Upper lobe of right lung (tissue), 1 donor: ENCODE measurements at regions not wholly inside any gene's neighbourhood (a gene's known extent, or its start where the extent isn't known, plus 50 kb on each side); places are given as distances from the start of the nearest gene placed in this dataset.
A peak's percentile ranks its signal among the peaks of the same experiment; 100 is the strongest.

Source experiments
- ATAC-seq: fragments of 200-7000 bp; cut with Tn5 transposase; one replicate; pipeline ENCODE4 v1.9.1; 2020; ENCODE audit warnings: mild to moderate bottlenecking, moderate library complexity
- DNase-seq: peaks from one replicate; pipeline ENCODE4 v3.0.0-alpha.2; 2020
- H3K27ac ChIP-seq: fragments of 200-600 bp; one replicate; pipeline ENCODE4 v1.8.0; 2022
- H3K27me3 ChIP-seq: fragments of 200-600 bp; one replicate; pipeline ENCODE4 v1.8.0; 2022; ENCODE audit warnings: mild to moderate bottlenecking
- H3K36me3 ChIP-seq: fragments of 200-600 bp; one replicate; pipeline ENCODE4 v1.8.0; 2022
- H3K4me1 ChIP-seq: fragments of 200-600 bp; one replicate; pipeline ENCODE4 v1.8.0; 2022
- H3K4me3 ChIP-seq: fragments of 200-600 bp; one replicate; pipeline ENCODE4 v1.8.0; 2022; ENCODE audit warnings: mild to moderate bottlenecking
- H3K9me3 ChIP-seq: fragments of 200-600 bp; one replicate; pipeline ENCODE4 v1.8.0; 2022
- intact Hi-C: fragments of 100-400 bp; cut with DNase I; formaldehyde crosslinking; loops from one replicate; pipeline ENCODE4 v1.11.0; 2022
- TF ChIP-seq, protein P1 (sequence below): fragments of 200-600 bp; IDR thresholded peaks from one replicate; pipeline ENCODE4 v1.8.0; 2022; ENCODE audit warnings: antibody characterized with exemption
- donor health status: DM: no; HTN: yes; CAD: no; lungs with severe emphysema.

DNA sequence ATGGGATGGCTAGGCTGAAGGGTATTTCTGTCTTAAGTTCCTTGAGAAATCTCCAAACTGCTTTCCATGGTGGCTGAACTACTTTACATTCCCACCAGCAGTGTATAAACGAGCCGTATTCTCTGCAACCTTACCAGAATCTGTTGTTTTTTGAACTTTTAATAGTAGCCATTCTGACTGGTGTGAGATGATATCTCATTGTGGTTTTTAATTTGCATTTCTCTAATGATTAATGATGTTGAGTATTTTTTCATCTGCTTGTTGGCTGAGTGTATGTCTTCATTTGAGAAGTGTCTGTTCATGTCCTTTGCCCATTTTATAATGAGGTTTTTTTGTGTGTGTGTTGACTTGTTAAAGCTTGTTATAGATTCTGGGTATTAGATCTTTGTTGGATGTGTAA, 226.8 kb upstream of the IGFBP3 start:
- no peaks in the 10 kb centered on the region for H3K36me3 ChIP-seq
- H3K27ac ChIP-seq = no peak overlapping the region
- no peak for DNase-seq
- H3K4me1 ChIP-seq = no peaks in the 10 kb centered on the region
- H3K27me3 ChIP-seq = no peaks in the 10 kb centered on the region
- intact Hi-C loops = no loop called here
- TF ChIP-seq, protein P1, sequence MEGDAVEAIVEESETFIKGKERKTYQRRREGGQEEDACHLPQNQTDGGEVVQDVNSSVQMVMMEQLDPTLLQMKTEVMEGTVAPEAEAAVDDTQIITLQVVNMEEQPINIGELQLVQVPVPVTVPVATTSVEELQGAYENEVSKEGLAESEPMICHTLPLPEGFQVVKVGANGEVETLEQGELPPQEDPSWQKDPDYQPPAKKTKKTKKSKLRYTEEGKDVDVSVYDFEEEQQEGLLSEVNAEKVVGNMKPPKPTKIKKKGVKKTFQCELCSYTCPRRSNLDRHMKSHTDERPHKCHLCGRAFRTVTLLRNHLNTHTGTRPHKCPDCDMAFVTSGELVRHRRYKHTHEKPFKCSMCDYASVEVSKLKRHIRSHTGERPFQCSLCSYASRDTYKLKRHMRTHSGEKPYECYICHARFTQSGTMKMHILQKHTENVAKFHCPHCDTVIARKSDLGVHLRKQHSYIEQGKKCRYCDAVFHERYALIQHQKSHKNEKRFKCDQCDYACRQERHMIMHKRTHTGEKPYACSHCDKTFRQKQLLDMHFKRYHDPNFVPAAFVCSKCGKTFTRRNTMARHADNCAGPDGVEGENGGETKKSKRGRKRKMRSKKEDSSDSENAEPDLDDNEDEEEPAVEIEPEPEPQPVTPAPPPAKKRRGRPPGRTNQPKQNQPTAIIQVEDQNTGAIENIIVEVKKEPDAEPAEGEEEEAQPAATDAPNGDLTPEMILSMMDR = no peak
- H3K9me3 ChIP-seq = no peaks in the 10 kb centered on the region
- ATAC-seq = no peak
- H3K4me3 ChIP-seq = no peak overlapping the region

DNA sequence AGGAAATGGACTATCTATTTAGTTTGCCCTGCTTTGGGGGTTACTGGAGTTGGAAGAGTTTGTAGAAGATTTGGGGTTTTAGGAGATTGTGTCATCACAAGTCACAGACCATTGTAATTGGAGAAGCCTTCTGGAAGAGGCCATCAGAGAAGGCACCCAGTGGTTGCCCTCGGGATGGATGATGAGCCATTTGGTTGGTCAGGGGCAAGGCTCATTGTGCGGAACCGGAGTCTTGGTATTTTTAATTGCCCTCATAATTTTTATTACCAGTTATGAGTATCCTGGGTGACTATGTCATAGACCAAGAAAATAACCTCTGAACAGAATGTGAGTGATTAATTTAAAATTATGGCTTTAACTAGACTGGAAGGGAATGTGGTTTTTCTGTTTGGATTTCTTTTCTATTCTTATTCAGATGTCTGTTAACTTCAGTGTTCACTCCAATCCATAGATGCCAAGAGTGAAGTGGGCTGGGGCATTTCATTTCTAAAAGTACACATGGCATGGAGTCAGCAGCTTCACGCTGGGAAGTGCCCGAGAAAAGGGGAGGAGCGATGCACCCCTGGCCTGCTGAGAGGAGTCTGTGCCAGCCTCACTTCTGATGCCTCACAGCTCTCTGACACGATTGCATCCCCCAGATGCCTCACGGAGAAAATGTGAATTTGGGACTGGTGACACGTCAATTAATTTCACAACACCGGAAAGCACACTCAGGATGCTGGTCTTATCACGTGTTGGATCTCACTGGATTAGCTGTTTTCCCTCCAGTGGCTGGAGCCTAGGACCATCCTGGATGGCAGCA, 225.6 kb upstream of the IGFBP3 start:
- no peaks in the 10 kb centered on the region for H3K4me1 ChIP-seq
- H3K36me3 ChIP-seq = no peaks in the 10 kb centered on the region
- intact Hi-C loops = no loop called here
- H3K27ac ChIP-seq = no peak overlapping the region
- no peak overlapping the region for H3K4me3 ChIP-seq
- TF ChIP-seq, protein P1 = no peak
- no peaks in the 10 kb centered on the region for H3K9me3 ChIP-seq
- ATAC-seq = peak; percentile 68
- DNase-seq = no peak
- no peaks in the 10 kb centered on the region for H3K27me3 ChIP-seq

DNA sequence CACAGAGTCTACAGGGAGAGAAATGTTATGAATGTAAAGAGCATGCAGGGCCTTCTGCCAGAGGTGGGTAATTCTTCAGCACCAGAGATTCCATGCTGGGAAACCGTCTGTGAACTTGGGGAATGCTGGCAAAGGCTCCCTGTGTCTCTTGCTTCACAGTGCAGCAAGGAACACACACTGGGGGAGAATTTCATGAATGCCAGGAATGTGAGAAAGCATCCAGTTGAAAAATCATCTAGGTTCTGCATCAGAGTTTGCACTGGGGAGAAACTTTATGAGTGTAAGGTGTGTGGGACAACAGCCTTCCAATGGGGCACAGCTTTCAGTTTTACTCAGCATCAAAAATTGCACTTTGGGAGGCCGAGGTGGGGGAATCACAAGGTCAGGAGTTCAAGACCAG, 224.3 kb upstream of the IGFBP3 start:
- H3K4me1 ChIP-seq = no peaks in the 10 kb centered on the region
- intact Hi-C loops = no loop called here
- H3K9me3 ChIP-seq = no peaks in the 10 kb centered on the region
- TF ChIP-seq, protein P1 = no peak
- H3K27ac ChIP-seq = no peak overlapping the region
- no peak overlapping the region for H3K4me3 ChIP-seq
- H3K27me3 ChIP-seq = no peaks in the 10 kb centered on the region
- no peak for DNase-seq
- peak; percentile 92 for ATAC-seq
- H3K36me3 ChIP-seq = no peaks in the 10 kb centered on the region

DNA sequence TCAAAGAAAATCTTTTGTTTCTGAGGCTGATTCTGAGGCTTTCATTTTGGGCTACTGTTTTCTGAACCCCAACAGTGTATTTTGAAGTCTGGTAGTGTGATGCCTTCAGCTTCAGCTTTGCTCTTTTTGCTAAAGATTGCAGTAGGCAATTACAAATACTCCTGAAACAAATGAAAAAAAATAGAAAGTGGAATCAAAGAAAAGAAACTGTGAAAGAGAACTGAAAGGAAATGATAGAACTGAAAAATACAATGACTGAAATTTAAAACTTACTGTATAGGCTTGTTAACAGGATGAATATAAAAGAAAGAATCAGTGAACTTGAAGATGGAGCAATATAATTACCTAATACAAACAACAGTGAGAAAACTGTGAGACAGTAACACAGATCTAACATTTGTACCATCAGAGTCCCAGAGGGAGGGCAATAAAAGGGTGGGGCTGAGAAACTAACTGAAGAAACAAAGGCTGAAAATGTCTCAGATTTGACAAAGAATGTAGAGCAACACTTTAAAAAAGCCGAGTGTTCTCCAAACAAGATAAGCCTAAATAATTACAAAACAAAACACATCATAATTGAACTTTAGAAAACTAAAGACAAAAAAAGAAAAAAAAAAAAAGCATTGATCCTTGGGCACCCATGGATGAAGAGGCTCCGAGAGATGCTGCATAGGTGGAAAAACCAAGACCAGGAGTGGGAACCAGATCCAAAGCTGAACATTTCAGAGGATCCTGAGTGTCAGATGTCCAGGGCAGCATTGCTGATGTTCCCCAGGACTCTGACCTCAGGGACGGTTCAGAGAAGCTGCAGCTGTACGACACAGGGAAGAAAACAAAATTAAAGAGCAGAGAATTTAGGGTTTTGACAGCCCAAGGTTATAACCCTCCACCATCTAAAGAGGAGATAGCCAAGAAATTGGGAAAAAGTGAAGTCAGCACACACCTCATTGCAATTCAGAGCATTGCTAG, 223.2 kb upstream of the IGFBP3 start:
- no peak for DNase-seq
- H3K27ac ChIP-seq = no peak overlapping the region
- H3K36me3 ChIP-seq = no peaks in the 10 kb centered on the region
- H3K4me3 ChIP-seq = no peak overlapping the region
- ATAC-seq = no peak
- TF ChIP-seq, protein P1 = no peak
- intact Hi-C loops = no loop called here
- H3K27me3 ChIP-seq = no peaks in the 10 kb centered on the region
- H3K9me3 ChIP-seq = no peaks in the 10 kb centered on the region
- no peaks in the 10 kb centered on the region for H3K4me1 ChIP-seq

DNA sequence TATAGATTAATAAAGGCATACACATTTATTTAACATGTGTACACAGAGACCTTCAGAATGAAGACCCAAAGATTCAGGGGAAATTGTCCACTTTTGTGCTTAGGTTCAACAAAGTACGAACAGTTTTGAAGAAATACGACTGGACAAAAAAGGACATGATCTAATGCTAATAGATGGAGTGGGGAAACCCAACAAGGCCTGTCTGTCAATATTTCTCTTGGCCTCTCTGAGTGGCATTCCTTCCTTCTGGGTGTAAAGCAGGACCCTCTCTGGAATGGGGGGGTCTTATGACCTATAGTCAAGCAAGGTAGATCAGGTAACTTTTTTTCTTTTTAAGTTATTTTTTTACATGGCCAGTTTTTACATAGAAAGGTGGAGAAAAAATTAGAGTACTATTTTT, 222.3 kb upstream of the IGFBP3 start:
- no peak overlapping the region for H3K27ac ChIP-seq
- no peaks in the 10 kb centered on the region for H3K4me1 ChIP-seq
- TF ChIP-seq, protein P1 = no peak
- no peaks in the 10 kb centered on the region for H3K36me3 ChIP-seq
- H3K9me3 ChIP-seq = no peaks in the 10 kb centered on the region
- H3K27me3 ChIP-seq = no peaks in the 10 kb centered on the region
- ATAC-seq (no peak), DNase-seq (no peak)
- no peak overlapping the region for H3K4me3 ChIP-seq
- intact Hi-C loops = no loop called here
